ENCODE measurements at regions not wholly inside any gene's neighbourhood (a gene's known extent, or its start where the extent isn't known, plus 50 kb on each side); places are given as distances from the start of the nearest gene placed in this dataset.

- Histone ChIP-seq H3K27ac (ENCODE audit: low read length) (no peak overlapping the region), H3K36me3 (ENCODE audit: control insufficient read depth in 1 of 2, insufficient read depth in 2 of 2, low read length in 2 of 2) (no peaks in the 10 kb centered on the region), H3K4me3 (ENCODE audit: low read depth in 1 of 2, low read length in 2 of 2) (no peak overlapping the region), H3K27me3 (ENCODE audit: low read depth, low read length) (no peaks in the 10 kb centered on the region), H3K9me3 (ENCODE audit: control insufficient read depth in 1 of 2, low read length in 2 of 2) (peaks cover 0 to 12% of the 10 kb centered on the region in 2 donors), H3K4me1 (ENCODE audit: control insufficient read depth in 1 of 2, insufficient read depth in 2 of 2, low read length in 2 of 2) (no peaks in the 10 kb centered on the region)
These were observed 97.0 kb downstream of the CHRM3 start for GRCh38 chr1:239483391-239483790.

- Histone ChIP-seq H3K4me3 (ENCODE audit: low read depth in 1 of 2, low read length in 2 of 2) (no peak overlapping the region), H3K36me3 (ENCODE audit: control insufficient read depth in 1 of 2, insufficient read depth in 2 of 2, low read length in 2 of 2) (no peaks in the 10 kb centered on the region), H3K27me3 (ENCODE audit: low read depth, low read length) (no peaks in the 10 kb centered on the region), H3K9me3 (ENCODE audit: control insufficient read depth in 1 of 2, low read length in 2 of 2) (no peaks in the 10 kb centered on the region), H3K27ac (ENCODE audit: low read length) (no peak overlapping the region), H3K4me1 (ENCODE audit: control insufficient read depth in 1 of 2, insufficient read depth in 2 of 2, low read length in 2 of 2) (peaks cover 0 to 5% of the 10 kb centered on the region in 2 donors)
These were observed 107.5 kb downstream of the CHRM3 start for GRCh38 chr1:239493811-239494414.

GRCh38 chr1:239505094-239505493, 118.7 kb downstream of the CHRM3 start:
- H3K9me3 ChIP-seq (ENCODE audit: control insufficient read depth in 1 of 2, low read length in 2 of 2), result peaks cover 0 to 19% of the 10 kb centered on the region in 2 donors
- no peak overlapping the region for H3K27ac ChIP-seq (ENCODE audit: low read length)
- H3K36me3 ChIP-seq (ENCODE audit: control insufficient read depth in 1 of 2, insufficient read depth in 2 of 2, low read length in 2 of 2), result no peaks in the 10 kb centered on the region
- H3K27me3 ChIP-seq (ENCODE audit: low read depth, low read length), result no peaks in the 10 kb centered on the region
- no peaks in the 10 kb centered on the region for H3K4me1 ChIP-seq (ENCODE audit: control insufficient read depth in 1 of 2, insufficient read depth in 2 of 2, low read length in 2 of 2)
- H3K4me3 ChIP-seq (ENCODE audit: low read depth in 1 of 2, low read length in 2 of 2), result no peak overlapping the region

- Histone ChIP-seq H3K27me3 (ENCODE audit: low read depth, low read length) (no peaks in the 10 kb centered on the region), H3K4me3 (ENCODE audit: low read depth in 1 of 2, low read length in 2 of 2) (no peak overlapping the region), H3K36me3 (ENCODE audit: control insufficient read depth in 1 of 2, insufficient read depth in 2 of 2, low read length in 2 of 2) (no peaks in the 10 kb centered on the region), H3K27ac (ENCODE audit: low read length) (no peak overlapping the region), H3K4me1 (ENCODE audit: control insufficient read depth in 1 of 2, insufficient read depth in 2 of 2, low read length in 2 of 2) (no peaks in the 10 kb centered on the region), H3K9me3 (ENCODE audit: control insufficient read depth in 1 of 2, low read length in 2 of 2) (peaks cover 0 to 19% of the 10 kb centered on the region in 2 donors)
These were observed 121.5 kb downstream of the CHRM3 start for GRCh38 chr1:239507826-239508225.

- H3K27me3 ChIP-seq (ENCODE audit: low read depth, low read length), result no peaks in the 10 kb centered on the region
- no peaks in the 10 kb centered on the region for H3K36me3 ChIP-seq (ENCODE audit: control insufficient read depth in 1 of 2, insufficient read depth in 2 of 2, low read length in 2 of 2)
- no peak overlapping the region for H3K4me3 ChIP-seq (ENCODE audit: low read depth in 1 of 2, low read length in 2 of 2)
- no peaks in the 10 kb centered on the region for H3K4me1 ChIP-seq (ENCODE audit: control insufficient read depth in 1 of 2, insufficient read depth in 2 of 2, low read length in 2 of 2)
- peaks cover 0 to 5% of the 10 kb centered on the region in 2 donors for H3K9me3 ChIP-seq (ENCODE audit: control insufficient read depth in 1 of 2, low read length in 2 of 2)
- H3K27ac ChIP-seq (ENCODE audit: low read length), result no peak overlapping the region
These were observed 125.5 kb downstream of the CHRM3 start for GRCh38 chr1:239511875-239512274.

- Histone ChIP-seq H3K9me3 (ENCODE audit: control insufficient read depth in 1 of 2, low read length in 2 of 2) (no peaks in the 10 kb centered on the region), H3K36me3 (ENCODE audit: control insufficient read depth in 1 of 2, insufficient read depth in 2 of 2, low read length in 2 of 2) (no peaks in the 10 kb centered on the region), H3K27ac (ENCODE audit: low read length) (no peak overlapping the region), H3K4me3 (ENCODE audit: low read depth in 1 of 2, low read length in 2 of 2) (no peak overlapping the region), H3K27me3 (ENCODE audit: low read depth, low read length) (no peaks in the 10 kb centered on the region), H3K4me1 (ENCODE audit: control insufficient read depth in 1 of 2, insufficient read depth in 2 of 2, low read length in 2 of 2) (no peaks in the 10 kb centered on the region)
These were observed 130.2 kb downstream of the CHRM3 start for GRCh38 chr1:239516579-239516978.

- H3K4me1 ChIP-seq (ENCODE audit: control insufficient read depth in 1 of 2, insufficient read depth in 2 of 2, low read length in 2 of 2), result peaks cover 0 to 21% of the 10 kb centered on the region in 2 donors
- H3K27me3 ChIP-seq (ENCODE audit: low read depth, low read length), result no peaks in the 10 kb centered on the region
- H3K27ac ChIP-seq (ENCODE audit: low read length), result no peak overlapping the region
- no peaks in the 10 kb centered on the region for H3K36me3 ChIP-seq (ENCODE audit: control insufficient read depth in 1 of 2, insufficient read depth in 2 of 2, low read length in 2 of 2)
- no peaks in the 10 kb centered on the region for H3K9me3 ChIP-seq (ENCODE audit: control insufficient read depth in 1 of 2, low read length in 2 of 2)
- H3K4me3 ChIP-seq (ENCODE audit: low read depth in 1 of 2, low read length in 2 of 2), result no peak overlapping the region
These were observed 140.0 kb downstream of the CHRM3 start for GRCh38 chr1:239526391-239526790.

GRCh38 chr1:239527051-239527693, 140.8 kb downstream of the CHRM3 start:
- H3K27ac ChIP-seq (ENCODE audit: low read length), result no peak overlapping the region
- no peaks in the 10 kb centered on the region for H3K36me3 ChIP-seq (ENCODE audit: control insufficient read depth in 1 of 2, insufficient read depth in 2 of 2, low read length in 2 of 2)
- H3K4me3 ChIP-seq (ENCODE audit: low read depth in 1 of 2, low read length in 2 of 2), result no peak overlapping the region
- H3K4me1 ChIP-seq (ENCODE audit: control insufficient read depth in 1 of 2, insufficient read depth in 2 of 2, low read length in 2 of 2), result peaks cover 0 to 18% of the 10 kb centered on the region in 2 donors
- no peaks in the 10 kb centered on the region for H3K27me3 ChIP-seq (ENCODE audit: low read depth, low read length)
- H3K9me3 ChIP-seq (ENCODE audit: control insufficient read depth in 1 of 2, low read length in 2 of 2), result no peaks in the 10 kb centered on the region

- Histone ChIP-seq H3K4me3 (ENCODE audit: low read depth in 1 of 2, low read length in 2 of 2) (no peak overlapping the region), H3K9me3 (ENCODE audit: control insufficient read depth in 1 of 2, low read length in 2 of 2) (no peaks in the 10 kb centered on the region), H3K36me3 (ENCODE audit: control insufficient read depth in 1 of 2, insufficient read depth in 2 of 2, low read length in 2 of 2) (no peaks in the 10 kb centered on the region)
These were observed 149.9 kb downstream of the CHRM3 start for GRCh38 chr1:239536165-239536849.

GRCh38 chr1:239537795-239538194, 151.4 kb downstream of the CHRM3 start:
- H3K9me3 ChIP-seq (ENCODE audit: control insufficient read depth in 1 of 2, low read length in 2 of 2), result no peaks in the 10 kb centered on the region
- H3K27ac ChIP-seq (ENCODE audit: low read length), result no peak overlapping the region
- no peaks in the 10 kb centered on the region for H3K27me3 ChIP-seq (ENCODE audit: low read depth, low read length)
- no peak overlapping the region for H3K4me3 ChIP-seq (ENCODE audit: low read depth in 1 of 2, low read length in 2 of 2)
- H3K36me3 ChIP-seq (ENCODE audit: control insufficient read depth in 1 of 2, insufficient read depth in 2 of 2, low read length in 2 of 2), result no peaks in the 10 kb centered on the region
- H3K4me1 ChIP-seq (ENCODE audit: control insufficient read depth in 1 of 2, insufficient read depth in 2 of 2, low read length in 2 of 2), result peaks cover 5 to 23% of the 10 kb centered on the region in 2 donors

More at GRCh38 chr1:239536165-239536849, 149.9 kb downstream of the CHRM3 start:
- Histone ChIP-seq H3K4me1 (ENCODE audit: control insufficient read depth in 1 of 2, insufficient read depth in 2 of 2, low read length in 2 of 2) (peaks cover 5 to 23% of the 10 kb centered on the region in 2 donors), H3K27me3 (ENCODE audit: low read depth, low read length) (no peaks in the 10 kb centered on the region), H3K27ac (ENCODE audit: low read length) (no peak overlapping the region)

GRCh38 chr1:239538239-239538988, 152.0 kb downstream of the CHRM3 start:
- Histone ChIP-seq H3K36me3 (ENCODE audit: control insufficient read depth in 1 of 2, insufficient read depth in 2 of 2, low read length in 2 of 2) (no peaks in the 10 kb centered on the region), H3K4me1 (ENCODE audit: control insufficient read depth in 1 of 2, insufficient read depth in 2 of 2, low read length in 2 of 2) (peaks cover 5 to 23% of the 10 kb centered on the region in 2 donors), H3K9me3 (ENCODE audit: control insufficient read depth in 1 of 2, low read length in 2 of 2) (no peaks in the 10 kb centered on the region), H3K27me3 (ENCODE audit: low read depth, low read length) (no peaks in the 10 kb centered on the region), H3K27ac (ENCODE audit: low read length) (no peak overlapping the region), H3K4me3 (ENCODE audit: low read depth in 1 of 2, low read length in 2 of 2) (no peak overlapping the region)

Measured in muscle layer of duodenum (tissue), 2 donors.